C4-2B (cell line): ENCODE measurements at regions not wholly inside any gene's neighbourhood (a gene's known extent, or its start where the extent isn't known, plus 50 kb on each side); places are given as distances from the start of the nearest gene placed in this dataset.

Experiments used
- H3K27ac ChIP-seq: fragments of 450-650 bp; 2 replicates; pipeline ENCODE4 v1.5.1; 2017
- ZFX ChIP-seq: fragments of 450-650 bp; IDR thresholded peaks from 2 replicates; pipeline ENCODE4 v1.6.1; 2017
- TF ChIP-seq, protein P1 (sequence below): fragments of 450-650 bp; conservative IDR thresholded peaks from 2 replicates; pipeline ENCODE4 v1.5.1; 2017; ENCODE audit warnings: mild to moderate bottlenecking

DNA sequence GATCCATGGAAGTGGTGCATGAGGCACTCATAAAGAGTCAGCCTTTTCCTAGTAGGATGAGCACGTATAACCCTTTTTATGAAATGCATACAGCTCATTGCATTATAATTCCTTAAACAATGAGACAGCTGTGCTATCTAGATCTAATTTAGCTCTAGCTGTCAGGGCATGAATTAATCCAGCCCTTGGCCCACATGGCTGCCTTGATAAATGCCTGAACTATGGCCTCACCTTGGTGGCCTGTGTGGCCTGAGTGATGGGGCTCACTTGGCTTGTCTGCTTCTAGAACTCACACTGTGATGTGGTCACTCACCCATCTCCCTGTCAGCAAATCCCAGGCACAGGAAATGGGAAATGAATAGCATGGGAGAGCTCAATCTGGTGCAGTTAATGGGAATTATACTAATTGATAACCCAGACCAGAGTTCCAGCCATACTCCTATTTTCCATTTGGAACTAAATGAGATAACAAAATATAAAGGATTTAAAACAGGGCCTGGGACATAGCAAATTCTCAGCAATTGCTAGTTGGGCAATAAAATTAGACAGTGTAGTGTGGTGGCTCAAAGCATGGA, 153.6 kb downstream of the HS3ST2 start:
- no peak overlapping the region for H3K27ac ChIP-seq
- TF ChIP-seq ZFX = no peak
- TF ChIP-seq, protein P1, sequence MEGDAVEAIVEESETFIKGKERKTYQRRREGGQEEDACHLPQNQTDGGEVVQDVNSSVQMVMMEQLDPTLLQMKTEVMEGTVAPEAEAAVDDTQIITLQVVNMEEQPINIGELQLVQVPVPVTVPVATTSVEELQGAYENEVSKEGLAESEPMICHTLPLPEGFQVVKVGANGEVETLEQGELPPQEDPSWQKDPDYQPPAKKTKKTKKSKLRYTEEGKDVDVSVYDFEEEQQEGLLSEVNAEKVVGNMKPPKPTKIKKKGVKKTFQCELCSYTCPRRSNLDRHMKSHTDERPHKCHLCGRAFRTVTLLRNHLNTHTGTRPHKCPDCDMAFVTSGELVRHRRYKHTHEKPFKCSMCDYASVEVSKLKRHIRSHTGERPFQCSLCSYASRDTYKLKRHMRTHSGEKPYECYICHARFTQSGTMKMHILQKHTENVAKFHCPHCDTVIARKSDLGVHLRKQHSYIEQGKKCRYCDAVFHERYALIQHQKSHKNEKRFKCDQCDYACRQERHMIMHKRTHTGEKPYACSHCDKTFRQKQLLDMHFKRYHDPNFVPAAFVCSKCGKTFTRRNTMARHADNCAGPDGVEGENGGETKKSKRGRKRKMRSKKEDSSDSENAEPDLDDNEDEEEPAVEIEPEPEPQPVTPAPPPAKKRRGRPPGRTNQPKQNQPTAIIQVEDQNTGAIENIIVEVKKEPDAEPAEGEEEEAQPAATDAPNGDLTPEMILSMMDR = no peak
